ENCODE measurements at regions not wholly inside any gene's neighbourhood (a gene's known extent, or its start where the extent isn't known, plus 50 kb on each side); places are given as distances from the start of the nearest gene placed in this dataset.

DNA sequence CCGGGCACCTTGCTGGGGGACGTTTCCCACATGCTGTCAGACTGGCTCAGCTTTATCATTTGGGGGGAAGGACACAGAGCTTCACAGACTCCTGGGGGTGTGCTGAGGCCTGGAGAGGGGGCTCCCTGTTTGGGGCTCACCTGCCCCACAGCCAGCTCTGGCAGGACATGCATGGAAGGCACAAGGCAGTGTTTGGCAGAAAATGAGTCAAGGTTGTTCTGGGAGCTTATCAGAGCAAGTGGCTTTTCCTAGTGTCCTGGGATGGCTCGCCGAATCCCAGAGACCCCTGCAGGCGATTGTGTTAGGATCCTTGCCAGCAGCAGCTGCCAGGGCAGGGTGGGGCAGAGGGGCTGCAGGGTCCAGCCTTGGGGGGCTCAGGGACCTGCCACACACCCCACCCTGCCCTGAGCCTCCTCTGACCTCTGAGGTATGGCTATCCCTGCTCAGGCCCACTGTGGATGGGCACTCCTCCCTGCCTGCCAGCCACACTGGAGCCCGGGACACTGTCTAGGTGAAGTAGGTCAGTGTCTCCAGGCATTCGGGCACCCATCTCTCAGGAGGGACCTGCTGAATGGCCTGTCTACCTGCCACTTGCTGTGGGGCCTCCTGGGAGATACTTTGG lies 1323.0 kb downstream of the BRD1 start:
- H3K9me2 ChIP-seq (replicated peaks; ENCODE audit: control insufficient read depth, low read length) = no peaks in the 10 kb centered on the region
- no peaks in the 10 kb centered on the region for H3K79me2 ChIP-seq (ENCODE audit: control insufficient read depth, low read length)
- no peaks in the 10 kb centered on the region for H3K36me3 ChIP-seq (ENCODE audit: control insufficient read depth, low read length)
- no peak overlapping the region for H3K4me2 ChIP-seq (ENCODE audit: low read length)
- H3K27ac ChIP-seq (ENCODE audit: low read depth, low read length) = no peak overlapping the region
- H3K9me3 ChIP-seq (ENCODE audit: control insufficient read depth, insufficient read depth, low read length) = no peaks in the 10 kb centered on the region
- H3K4me3 ChIP-seq (ENCODE audit: low read length) = no peak overlapping the region
- no peaks in the 10 kb centered on the region for H3F3A ChIP-seq (ENCODE audit: control insufficient read depth, insufficient read depth)
- no peaks in the 10 kb centered on the region for H3K27me3 ChIP-seq (ENCODE audit: control insufficient read depth, low read length)
- no peaks in the 10 kb centered on the region for H3K4me1 ChIP-seq (ENCODE audit: control insufficient read depth, low read length)
- no peaks in the 10 kb centered on the region for H4K20me1 ChIP-seq (ENCODE audit: control insufficient read depth, insufficient read depth, low read depth, low read length)
- TF ChIP-seq EZH2phosphoT487 (IDR thresholded peaks at IDR 0.05; ENCODE audit: borderline replicate concordance, low read length) (no peak), CTCF (IDR thresholded peaks at IDR 0.05; ENCODE audit: low read depth, low read length, poor library complexity, severe bottlenecking) (no peak)

DNA sequence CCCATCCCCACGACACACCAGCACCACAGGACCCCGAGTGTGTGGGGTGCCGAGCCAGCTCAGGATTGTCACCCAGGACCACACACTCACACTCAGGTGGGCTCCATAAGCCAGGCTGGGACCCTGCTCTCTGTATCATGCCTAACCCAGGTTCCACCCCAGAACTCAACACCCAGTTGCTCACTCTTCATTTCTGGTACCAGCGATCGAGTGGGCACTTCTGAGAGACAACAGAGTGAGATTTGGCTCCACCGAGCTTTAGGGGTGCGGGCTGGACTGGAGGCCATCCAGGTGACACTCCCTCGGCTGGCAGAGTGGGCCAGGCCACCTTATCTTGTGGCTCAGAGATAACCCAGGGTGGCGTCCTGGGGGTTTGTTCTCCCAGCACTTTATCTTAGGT lies 1323.8 kb downstream of the BRD1 start:
- Histone ChIP-seq H3K36me3 (ENCODE audit: control insufficient read depth, low read length) (no peaks in the 10 kb centered on the region), H3K79me2 (ENCODE audit: control insufficient read depth, low read length) (no peaks in the 10 kb centered on the region)
- TF ChIP-seq CTCF (IDR thresholded peaks at IDR 0.05; ENCODE audit: low read depth, low read length, poor library complexity, severe bottlenecking) (no peak), EZH2phosphoT487 (IDR thresholded peaks at IDR 0.05; ENCODE audit: borderline replicate concordance, low read length) (no peak)

GRCh38 chr22:48503035-48503625 lies 1324.5 kb downstream of the BRD1 start:
- H4K20me1 ChIP-seq (ENCODE audit: control insufficient read depth, insufficient read depth, low read depth, low read length) = no peaks in the 10 kb centered on the region
- H3K27me3 ChIP-seq (ENCODE audit: control insufficient read depth, low read length) = no peaks in the 10 kb centered on the region
- no peaks in the 10 kb centered on the region for H3F3A ChIP-seq (ENCODE audit: control insufficient read depth, insufficient read depth)
- H3K9me2 ChIP-seq (replicated peaks; ENCODE audit: control insufficient read depth, low read length) = no peaks in the 10 kb centered on the region
- no peak overlapping the region for H3K4me2 ChIP-seq (ENCODE audit: low read length)
- H3K4me3 ChIP-seq (ENCODE audit: low read length) = no peak overlapping the region
- no peaks in the 10 kb centered on the region for H3K4me1 ChIP-seq (ENCODE audit: control insufficient read depth, low read length)
- TF ChIP-seq CTCF (IDR thresholded peaks at IDR 0.05; ENCODE audit: low read depth, low read length, poor library complexity, severe bottlenecking) (no peak), EZH2phosphoT487 (IDR thresholded peaks at IDR 0.05; ENCODE audit: borderline replicate concordance, low read length) (no peak)
- no peaks in the 10 kb centered on the region for H3K36me3 ChIP-seq (ENCODE audit: control insufficient read depth, low read length)
- no peak overlapping the region for H3K27ac ChIP-seq (ENCODE audit: low read depth, low read length)
- H3K79me2 ChIP-seq (ENCODE audit: control insufficient read depth, low read length) = no peaks in the 10 kb centered on the region
- no peaks in the 10 kb centered on the region for H3K9me3 ChIP-seq (ENCODE audit: control insufficient read depth, insufficient read depth, low read length)

More for the DNA sequence above, 1323.8 kb downstream of the BRD1 start:
- Histone ChIP-seq H4K20me1 (ENCODE audit: control insufficient read depth, insufficient read depth, low read depth, low read length) (no peaks in the 10 kb centered on the region), H3K4me2 (ENCODE audit: low read length) (no peak overlapping the region), H3K9me2 (replicated peaks; ENCODE audit: control insufficient read depth, low read length) (no peaks in the 10 kb centered on the region), H3K27me3 (ENCODE audit: control insufficient read depth, low read length) (no peaks in the 10 kb centered on the region), H3K4me3 (ENCODE audit: low read length) (no peak overlapping the region), H3F3A (ENCODE audit: control insufficient read depth, insufficient read depth) (no peaks in the 10 kb centered on the region), H3K9me3 (ENCODE audit: control insufficient read depth, insufficient read depth, low read length) (no peaks in the 10 kb centered on the region), H3K4me1 (ENCODE audit: control insufficient read depth, low read length) (no peaks in the 10 kb centered on the region), H3K27ac (ENCODE audit: low read depth, low read length) (no peak overlapping the region)
